ENCODE measurements at regions not wholly inside any gene's neighbourhood (a gene's known extent, or its start where the extent isn't known, plus 50 kb on each side); places are given as distances from the start of the nearest gene placed in this dataset.

- ChIA-PET POLR2A (no interaction called here), CTCF (no interaction called here)
- Mint-ChIP-seq H3K9me3 (ENCODE audit: unreplicated experiment) (no peaks in the 10 kb centered on the region), H3K4me3 (ENCODE audit: unreplicated experiment) (no peak overlapping the region), H3K36me3 (ENCODE audit: insufficient read depth, unreplicated experiment) (no peaks in the 10 kb centered on the region), H3K4me1 (ENCODE audit: low read depth, unreplicated experiment) (no peaks in the 10 kb centered on the region), H3K27ac (ENCODE audit: unreplicated experiment) (no peak overlapping the region), H3K27me3 (ENCODE audit: insufficient read depth, unreplicated experiment) (peaks cover 14% of the 10 kb centered on the region)
- Histone ChIP-seq H3K9me3 (no peaks in the 10 kb centered on the region), H3K27me3 (replicated peaks; ENCODE audit: control insufficient read depth, insufficient read depth, low read length) (no peaks in the 10 kb centered on the region), H3K4me1 (no peaks in the 10 kb centered on the region), H3K36me3 (ENCODE audit: control insufficient read depth, insufficient read depth, low read length) (no peaks in the 10 kb centered on the region), H3K4me3 (ENCODE audit: low read depth, low read length) (no peak overlapping the region)
- intact Hi-C loops (cut with micrococcal nuclease; ENCODE audit: unreplicated experiment): no loop called here
- BruUV-seq (replicated peaks): no TSS peak
- TF ChIP-seq CTCF (IDR thresholded peaks at IDR 0.05; ENCODE audit: insufficient read depth in 1 of 2, low read depth in 1 of 2, low read length in 1 of 2, severe bottlenecking in 1 of 2, unreplicated experiment in 1 of 2): no peak
- no peak for DNase-seq
Observed at GRCh38 chr6:44554861-44555260, 167.4 kb downstream of the CDC5L start.

- intact Hi-C loops (cut with micrococcal nuclease; ENCODE audit: unreplicated experiment): no loop called here
- H3K9me3 ChIP-seq: no peaks in the 10 kb centered on the region
- CTCF ChIA-PET: no interaction called here
- no peak for DNase-seq
- Mint-ChIP-seq H3K9me3 (ENCODE audit: unreplicated experiment) (no peaks in the 10 kb centered on the region), H3K27me3 (ENCODE audit: insufficient read depth, unreplicated experiment) (peaks cover 10% of the 10 kb centered on the region), H3K36me3 (ENCODE audit: insufficient read depth, unreplicated experiment) (no peaks in the 10 kb centered on the region), H3K4me3 (ENCODE audit: unreplicated experiment) (no peak overlapping the region), H3K4me1 (ENCODE audit: low read depth, unreplicated experiment) (no peaks in the 10 kb centered on the region), H3K27ac (ENCODE audit: unreplicated experiment) (no peak overlapping the region)
- POLR2A ChIA-PET: no interaction called here
- no TSS peak for BruUV-seq (replicated peaks)
- no peaks in the 10 kb centered on the region for H3K36me3 ChIP-seq (ENCODE audit: control insufficient read depth, insufficient read depth, low read length)
- TF ChIP-seq CTCF (IDR thresholded peaks at IDR 0.05; ENCODE audit: insufficient read depth in 1 of 2, low read depth in 1 of 2, low read length in 1 of 2, severe bottlenecking in 1 of 2, unreplicated experiment in 1 of 2): no peak
- H3K4me3 ChIP-seq (ENCODE audit: low read depth, low read length): no peak overlapping the region
- H3K27me3 ChIP-seq (replicated peaks; ENCODE audit: control insufficient read depth, insufficient read depth, low read length): no peaks in the 10 kb centered on the region
- H3K4me1 ChIP-seq: no peaks in the 10 kb centered on the region
Observed at GRCh38 chr6:44556046-44556445, 168.5 kb downstream of the CDC5L start.

- Histone ChIP-seq H3K4me3 (ENCODE audit: low read depth, low read length) (no peak overlapping the region), H3K36me3 (ENCODE audit: control insufficient read depth, insufficient read depth, low read length) (no peaks in the 10 kb centered on the region), H3K4me1 (no peaks in the 10 kb centered on the region), H3K9me3 (no peaks in the 10 kb centered on the region), H3K27me3 (replicated peaks; ENCODE audit: control insufficient read depth, insufficient read depth, low read length) (no peaks in the 10 kb centered on the region)
- Mint-ChIP-seq H3K4me3 (ENCODE audit: unreplicated experiment) (no peak overlapping the region), H3K9me3 (ENCODE audit: unreplicated experiment) (no peaks in the 10 kb centered on the region), H3K36me3 (ENCODE audit: insufficient read depth, unreplicated experiment) (no peaks in the 10 kb centered on the region), H3K27ac (ENCODE audit: unreplicated experiment) (no peak overlapping the region), H3K4me1 (ENCODE audit: low read depth, unreplicated experiment) (no peaks in the 10 kb centered on the region), H3K27me3 (ENCODE audit: insufficient read depth, unreplicated experiment) (peaks cover 9% of the 10 kb centered on the region)
- no peak for DNase-seq
- ChIA-PET POLR2A (no interaction called here), CTCF (no interaction called here)
- TF ChIP-seq CTCF (IDR thresholded peaks at IDR 0.05; ENCODE audit: insufficient read depth in 1 of 2, low read depth in 1 of 2, low read length in 1 of 2, severe bottlenecking in 1 of 2, unreplicated experiment in 1 of 2): no peak
- BruUV-seq (replicated peaks): no TSS peak
- intact Hi-C loops (cut with micrococcal nuclease; ENCODE audit: unreplicated experiment): no loop called here
Observed at GRCh38 chr6:44558024-44558831, 170.7 kb downstream of the CDC5L start.
